NCI-H345 treated with DMSO at 0.1 percent for 48 hours (cell line): ENCODE measurements at regions not wholly inside any gene's neighbourhood (a gene's known extent, or its start where the extent isn't known, plus 50 kb on each side); places are given as distances from the start of the nearest gene placed in this dataset.
A peak's percentile ranks its signal among the peaks of the same experiment; 100 is the strongest.
"Not testable (repeated sequence)": the region's sequence is repeated elsewhere in the genome, so short reads cannot be mapped to it uniquely, and the experiment has no call there.

Experiments
- DNase-seq: peaks from one replicate; lab custom pipeline; 2025; ENCODE audit not compliant: unreplicated experiment; lab: John Stamatoyannopoulos, UW

DNA sequence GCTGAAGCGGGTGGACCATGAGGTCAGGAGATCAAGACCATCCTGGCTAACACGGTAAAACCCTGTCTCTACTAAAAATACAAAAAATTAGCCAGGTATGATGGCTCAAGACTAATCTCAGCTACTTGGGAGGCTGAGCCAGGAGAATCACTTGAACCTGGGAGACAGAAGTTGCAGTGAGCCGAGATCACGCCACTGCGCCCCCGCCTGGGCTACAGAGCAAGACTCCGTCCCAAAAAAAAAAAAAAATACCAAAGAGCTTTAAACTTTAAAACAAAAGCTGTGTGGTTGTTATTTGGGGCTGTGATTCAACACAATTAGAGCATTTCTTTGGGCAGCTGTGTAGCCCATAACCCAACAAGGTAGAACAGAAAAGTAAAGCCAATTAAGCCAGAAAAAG, 259.9 kb downstream of the GALC start:
- not testable (repeated sequence) for DNase-seq

DNA sequence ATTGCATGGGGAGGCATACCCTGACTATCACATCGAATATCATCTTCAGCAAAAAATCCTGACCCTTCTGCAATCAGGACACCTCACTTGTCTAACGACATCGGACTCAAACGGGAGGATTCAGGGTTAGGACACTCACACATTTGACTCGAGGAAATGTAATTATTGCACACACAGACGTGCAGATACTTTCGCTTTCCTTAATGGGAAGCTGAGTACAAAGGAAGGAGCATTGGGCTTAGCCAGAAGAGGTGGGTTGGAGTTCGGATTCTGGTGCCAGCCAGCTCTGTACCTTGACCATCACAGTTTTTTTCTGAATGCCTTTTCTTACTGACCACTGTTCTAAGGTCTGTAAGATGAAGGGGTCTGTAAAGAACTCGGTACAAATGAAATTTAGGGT, 260.4 kb downstream of the GALC start:
- no peak for DNase-seq

DNA sequence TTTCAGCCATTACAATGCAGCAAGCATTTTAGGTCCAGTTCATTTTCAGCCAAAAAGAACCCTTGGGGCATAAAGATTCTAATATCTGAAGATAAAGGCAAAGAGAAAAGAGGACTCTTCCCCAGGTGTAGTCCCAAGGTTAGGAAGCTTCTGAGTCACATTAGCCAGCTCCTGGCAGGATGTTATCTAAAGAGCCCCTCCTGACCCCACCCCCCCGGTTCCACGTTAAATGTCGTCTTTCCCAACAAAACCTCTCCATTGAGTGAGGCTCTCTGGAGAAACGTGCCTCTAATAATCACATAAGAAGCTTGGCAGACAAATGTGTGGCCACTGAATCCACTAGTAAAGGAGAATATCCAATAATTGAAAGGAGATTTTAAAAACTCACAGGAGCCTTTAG, 267.7 kb downstream of the GALC start:
- no peak for DNase-seq

DNA sequence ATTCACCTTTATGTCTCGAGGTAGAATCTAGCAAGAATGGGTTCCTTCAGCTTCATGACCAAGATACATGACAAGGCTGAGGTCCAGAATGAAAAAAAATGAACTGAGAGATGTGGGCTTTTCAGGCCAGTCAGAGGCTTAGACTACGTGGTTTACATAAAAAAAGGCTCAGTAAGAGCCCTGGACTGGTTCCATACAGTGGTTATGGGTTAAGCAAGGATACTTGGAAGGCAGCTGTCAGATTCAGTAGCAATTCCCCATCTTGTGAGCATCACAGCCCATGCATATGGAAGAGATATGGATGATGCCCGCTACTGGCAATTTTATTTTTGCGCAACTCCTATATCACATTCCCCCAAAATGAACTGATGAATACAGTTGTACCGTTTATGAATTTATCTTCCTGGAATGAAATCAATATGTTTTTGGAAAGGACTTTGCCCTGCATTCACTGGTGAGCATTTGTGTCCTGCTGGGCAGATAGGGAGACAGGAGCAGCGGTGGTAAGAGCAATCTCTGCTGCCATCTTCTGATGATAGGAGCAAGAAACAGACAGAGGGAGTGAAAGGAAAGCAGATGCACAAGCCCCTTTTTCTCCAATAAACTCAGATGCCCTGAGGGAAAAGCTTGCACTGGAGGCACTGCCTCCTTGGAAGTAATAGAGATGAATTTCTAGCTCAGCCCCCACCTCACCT, 280.4 kb downstream of the GALC start:
- DNase-seq = no peak

DNA sequence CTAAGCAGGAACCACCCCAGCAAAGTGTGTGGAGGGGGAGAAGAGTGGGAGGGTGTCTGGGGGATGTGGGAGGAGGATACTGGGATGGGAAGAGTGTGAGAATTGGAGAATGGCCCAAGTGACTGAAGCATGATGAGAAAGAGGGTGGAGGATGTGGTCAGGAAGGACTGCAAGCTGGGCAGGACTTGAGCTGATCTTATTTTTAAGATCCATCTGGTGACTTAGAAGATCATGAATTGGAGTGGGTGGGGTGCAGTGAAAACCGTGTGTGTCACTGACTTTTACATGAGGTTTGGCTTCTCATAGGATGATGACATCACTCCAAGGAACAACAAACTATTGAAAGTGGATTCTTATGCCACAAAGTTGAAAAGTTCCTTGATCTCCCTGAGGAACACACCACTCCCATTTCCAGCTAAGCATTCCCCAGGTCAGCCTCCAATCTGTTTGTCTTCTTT, 287.5 kb downstream of the GALC start:
- no peak for DNase-seq

DNA sequence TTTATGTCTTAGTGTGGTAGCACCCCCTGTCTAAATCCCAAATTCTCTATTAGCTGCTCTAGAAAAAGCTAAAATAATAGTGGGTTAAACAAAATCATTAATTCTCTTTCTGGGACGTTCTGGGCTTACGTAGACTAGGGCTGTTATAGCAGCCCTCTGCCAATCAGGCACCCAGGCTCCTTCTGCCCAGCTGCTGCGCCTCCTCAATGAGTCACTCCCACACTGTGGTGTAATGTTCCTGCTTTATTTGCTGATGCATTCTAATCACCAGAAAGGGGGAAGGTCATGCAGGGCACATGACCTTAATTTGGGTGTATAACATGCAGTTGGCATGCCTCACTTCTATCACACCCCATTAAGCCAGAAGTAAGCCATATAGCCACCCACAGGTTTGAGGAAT, 294.5 kb downstream of the GALC start:
- no peak for DNase-seq

DNA sequence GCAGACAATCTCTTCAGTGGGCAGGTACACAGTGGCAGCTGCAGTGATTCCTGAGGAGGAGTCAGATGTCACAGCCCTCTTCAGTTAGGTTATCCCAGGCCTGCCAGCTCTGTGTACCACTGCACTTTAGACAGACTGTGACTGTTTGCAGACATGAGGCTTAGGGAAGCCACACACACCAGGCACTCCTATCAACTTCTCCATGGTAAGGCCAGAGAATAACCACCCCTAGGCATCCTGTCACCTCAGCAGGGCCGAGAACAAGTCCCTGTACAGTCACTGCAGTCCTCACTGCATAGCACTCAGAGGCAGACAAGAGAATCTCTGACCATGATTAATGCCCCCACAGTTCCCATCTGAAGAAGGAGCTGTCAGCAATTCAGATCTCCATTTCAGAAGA, 296.5 kb downstream of the GALC start:
- DNase-seq = no peak

DNA sequence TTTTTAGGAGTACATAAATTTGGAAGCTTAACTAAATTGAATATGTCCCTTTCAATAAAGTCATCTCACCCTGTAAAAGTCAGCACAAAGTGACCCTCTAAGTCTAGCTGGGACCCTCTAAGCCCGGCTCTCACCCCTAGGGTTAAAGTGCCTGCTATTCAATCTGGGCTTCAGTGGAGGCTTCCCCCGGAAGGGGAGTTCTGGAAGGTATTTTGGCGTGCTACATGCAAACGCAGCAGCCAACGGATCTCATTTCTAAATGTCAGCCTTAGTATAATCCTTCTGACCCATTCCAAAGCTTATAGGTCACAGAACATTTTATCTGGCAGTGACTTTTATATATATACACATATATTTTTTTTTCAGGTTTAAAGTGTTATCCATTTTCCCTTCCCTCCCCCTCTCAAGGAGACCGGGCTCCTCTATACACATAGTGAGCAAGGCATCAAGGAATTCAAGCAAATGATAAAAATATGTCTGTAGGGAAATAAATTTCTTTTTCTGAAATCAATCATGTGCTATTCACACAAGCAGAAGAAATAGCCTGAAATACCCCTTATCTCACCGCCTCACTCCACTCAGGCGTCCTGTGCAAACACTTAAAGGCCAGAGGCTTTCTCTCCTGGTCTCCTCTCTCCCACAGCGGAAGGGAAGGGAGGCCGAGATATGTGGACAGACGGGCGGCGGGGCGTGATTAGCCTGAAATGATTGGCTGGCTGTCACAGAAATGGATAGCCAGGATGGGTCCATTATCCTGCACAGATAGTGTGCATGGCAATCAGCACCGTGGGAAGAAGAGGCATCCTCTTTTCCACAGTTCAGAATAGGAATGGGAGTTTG, 301.7 kb downstream of the GALC start:
- DNase-seq = no peak

DNA sequence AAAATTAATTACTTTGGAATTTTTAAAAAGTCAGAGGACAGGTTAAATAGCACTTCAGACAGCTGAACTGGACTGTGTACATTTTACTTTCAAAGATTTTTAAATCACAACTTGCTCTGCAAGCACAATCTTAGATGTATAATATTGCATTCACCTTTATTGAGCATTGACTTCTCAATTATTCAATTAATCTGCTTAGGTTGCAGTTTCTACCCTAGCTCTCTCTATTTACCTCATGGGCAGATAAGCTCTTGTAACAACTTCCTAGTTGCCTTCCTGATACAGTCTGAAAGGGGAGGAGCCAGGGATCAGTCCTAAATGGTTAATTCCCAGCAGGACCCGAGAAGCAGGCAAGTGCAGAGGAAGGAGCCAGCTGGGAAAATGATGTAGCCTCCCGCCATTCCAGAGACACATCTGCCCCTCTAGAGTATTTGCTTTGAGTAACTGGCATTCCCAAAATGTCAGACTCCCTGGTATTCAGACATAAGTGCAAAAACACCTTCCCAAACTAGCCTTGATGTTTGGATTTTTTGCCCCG, 302.8 kb downstream of the GALC start:
- no peak for DNase-seq

DNA sequence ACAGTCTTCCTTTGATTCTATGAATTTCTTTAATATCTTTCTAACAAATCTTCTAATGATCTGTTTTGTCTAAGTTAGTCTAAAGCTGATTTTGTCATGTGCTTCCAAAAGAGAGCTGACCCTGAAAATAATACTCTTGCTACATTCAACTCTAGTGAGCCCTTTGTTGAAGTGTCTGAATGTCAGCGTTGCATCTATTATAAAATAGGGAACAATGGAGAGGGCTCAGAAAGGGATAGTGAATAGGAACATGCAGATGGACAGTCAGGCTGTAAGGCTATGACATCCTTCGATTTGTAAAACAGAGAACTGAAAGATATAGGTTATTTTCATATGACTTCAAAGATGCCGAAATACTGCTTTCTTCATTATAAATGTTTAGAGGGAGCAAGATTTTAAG, 304.5 kb downstream of the GALC start:
- DNase-seq = no peak

DNA sequence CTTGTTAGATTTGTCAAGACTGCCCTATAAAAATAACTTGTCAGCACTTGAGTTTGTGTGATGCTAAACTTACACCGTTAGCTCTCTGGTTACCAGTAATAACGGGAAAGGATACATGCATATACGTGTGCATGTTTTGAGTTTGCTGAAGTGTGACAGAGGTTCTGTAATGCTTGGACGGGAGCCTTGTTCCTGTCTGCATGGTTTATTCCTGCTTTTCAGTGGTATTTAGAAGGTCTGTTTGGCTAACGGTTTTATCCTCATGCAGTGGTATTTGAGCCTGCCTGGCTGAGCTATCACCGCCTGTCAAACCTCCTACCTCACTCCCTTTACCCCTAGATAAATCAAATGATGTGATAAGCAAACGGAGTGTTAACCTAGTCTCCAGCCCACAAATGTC, 305.6 kb downstream of the GALC start:
- no peak for DNase-seq

DNA sequence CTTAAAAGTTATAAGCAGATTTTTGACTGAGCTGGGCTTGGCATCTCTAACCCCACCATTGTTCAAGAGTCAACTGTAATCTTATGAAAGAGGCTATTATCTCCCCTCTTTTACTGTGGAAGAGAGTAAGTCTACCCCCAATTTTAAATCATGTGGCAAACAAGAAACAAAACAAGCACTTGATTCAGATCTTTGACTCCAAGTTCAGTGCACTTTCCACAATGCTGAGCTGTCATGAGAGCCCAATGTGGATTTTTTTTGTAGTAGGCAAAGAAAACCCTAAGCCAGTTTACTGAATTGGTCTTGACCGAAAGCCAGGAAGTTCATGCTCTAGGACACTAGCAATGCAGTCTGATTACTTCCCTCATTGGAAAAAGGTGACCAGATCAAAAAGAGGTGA, 306.2 kb downstream of the GALC start:
- no peak for DNase-seq

DNA sequence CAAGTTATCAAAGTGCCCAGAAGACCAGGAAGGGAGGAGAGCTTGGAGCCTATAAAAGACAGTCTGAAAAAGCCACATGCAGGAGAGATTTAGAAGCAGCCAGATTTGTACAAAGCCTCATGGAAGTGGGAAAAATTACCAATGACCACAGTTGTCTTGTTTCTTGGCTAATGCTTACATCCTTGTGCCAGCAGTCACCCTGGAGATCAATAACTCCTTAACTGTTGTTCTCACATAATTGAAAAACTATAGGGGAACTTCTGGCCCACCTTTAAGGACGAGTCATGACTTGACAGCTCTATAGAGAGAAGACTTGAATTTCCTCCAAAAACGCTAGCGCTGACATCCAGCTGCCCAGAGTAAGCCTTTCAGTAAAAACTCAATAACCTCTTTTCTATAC, 313.1 kb downstream of the GALC start:
- DNase-seq = no peak

DNA sequence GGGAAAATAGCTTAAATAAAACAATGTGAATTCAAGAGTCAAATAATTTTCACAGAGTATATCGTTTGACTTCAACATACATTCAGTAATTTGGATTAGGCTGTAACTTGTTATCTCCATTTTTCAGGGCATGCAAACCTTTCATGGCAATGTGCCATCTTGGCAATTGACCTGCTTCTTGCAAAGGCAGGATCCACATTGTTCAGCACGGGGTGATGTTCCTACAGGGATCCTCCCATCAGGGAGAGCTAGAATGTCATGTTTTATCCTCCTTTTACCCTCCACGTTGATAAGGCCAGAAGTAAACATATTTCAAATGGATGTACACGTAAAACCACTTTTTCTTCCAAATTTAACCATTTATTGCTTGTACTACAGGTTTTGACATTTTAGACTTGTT, 314.4 kb downstream of the GALC start:
- no peak for DNase-seq

DNA sequence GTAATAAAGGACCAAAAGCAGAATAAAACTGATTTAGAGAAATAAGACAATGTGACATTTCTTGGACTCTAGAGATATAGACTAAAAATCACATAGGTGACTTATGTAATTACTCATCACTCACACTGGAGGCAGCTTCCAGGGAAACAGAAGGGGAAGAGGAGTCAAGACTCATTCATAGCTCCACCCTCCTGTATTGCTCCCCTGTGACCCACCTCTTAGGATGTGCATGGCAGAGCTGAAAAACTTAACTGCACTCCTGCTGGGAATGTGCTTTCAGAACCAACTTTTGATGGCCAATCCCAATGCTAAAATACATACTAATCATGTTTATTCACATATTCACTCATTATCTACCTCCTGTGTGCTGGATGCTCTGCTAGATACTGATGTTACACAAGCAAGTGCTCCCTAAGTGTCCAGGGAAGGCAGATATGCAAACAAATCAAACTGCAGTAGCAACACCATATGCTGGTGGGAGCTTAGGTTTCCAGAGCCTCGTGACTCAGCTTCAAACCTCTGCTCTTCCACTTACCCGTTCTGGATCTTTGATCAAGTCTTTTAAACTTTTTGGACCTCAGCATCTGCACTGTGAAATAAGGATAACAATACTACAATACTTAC, 316.1 kb downstream of the GALC start:
- DNase-seq = no peak

DNA sequence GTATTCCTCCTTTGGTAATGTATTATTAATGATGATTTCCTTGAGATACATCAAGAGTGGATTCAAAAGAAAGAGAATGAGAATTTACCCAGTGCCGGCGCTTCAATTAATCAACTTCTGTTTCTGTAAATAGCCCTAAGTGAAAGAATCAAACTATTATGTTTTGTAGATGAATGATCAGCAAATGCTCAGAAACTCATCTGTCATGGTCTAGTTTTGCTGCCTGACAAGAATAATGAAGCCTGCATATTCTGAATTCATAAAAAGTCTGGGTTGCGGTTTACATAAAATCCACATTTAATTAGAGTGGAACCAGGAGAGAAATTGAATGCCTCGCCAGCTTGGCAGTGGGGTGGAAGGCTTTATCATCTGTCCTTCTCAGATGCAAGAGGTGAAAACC, 325.3 kb downstream of the GALC start:
- DNase-seq = no peak

DNA sequence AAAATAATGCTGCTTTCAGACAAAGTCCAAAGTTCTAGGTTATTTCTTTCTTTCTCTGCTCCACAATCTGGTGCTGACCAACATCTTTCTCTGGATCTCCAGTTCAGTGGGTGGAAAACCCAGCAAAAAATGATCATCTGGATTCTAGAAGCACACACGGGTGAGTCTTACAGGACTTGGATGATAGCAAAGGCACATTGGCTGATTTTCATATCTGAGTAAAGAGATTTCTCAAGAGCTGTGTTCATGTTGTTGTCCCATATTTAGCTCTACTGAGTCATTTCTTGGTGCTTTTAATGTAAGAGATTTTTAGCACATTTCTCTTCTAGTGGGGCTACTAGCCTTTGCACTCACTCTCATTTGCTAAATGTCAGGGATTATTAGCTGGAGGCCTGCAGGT, 336.7 kb downstream of the GALC start:
- DNase-seq = no peak

DNA sequence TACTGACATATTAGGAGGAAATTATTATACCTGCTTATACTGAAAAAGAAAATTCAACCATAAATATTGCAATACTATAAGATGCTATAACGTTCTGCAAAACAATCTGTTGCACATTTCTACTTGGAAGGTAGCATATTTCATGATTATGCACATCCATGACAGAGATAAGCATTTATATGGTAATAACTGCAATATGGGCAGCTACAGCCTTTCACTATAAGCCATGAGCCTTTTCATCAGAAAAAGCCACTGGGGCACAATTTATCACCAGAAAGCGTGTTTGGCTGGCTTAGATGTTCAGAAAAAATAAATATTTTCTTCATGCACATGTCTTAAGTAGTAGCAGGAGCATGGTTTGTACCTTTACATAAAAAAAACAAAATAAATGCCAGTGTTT, 340.7 kb downstream of the GALC start:
- no peak for DNase-seq

DNA sequence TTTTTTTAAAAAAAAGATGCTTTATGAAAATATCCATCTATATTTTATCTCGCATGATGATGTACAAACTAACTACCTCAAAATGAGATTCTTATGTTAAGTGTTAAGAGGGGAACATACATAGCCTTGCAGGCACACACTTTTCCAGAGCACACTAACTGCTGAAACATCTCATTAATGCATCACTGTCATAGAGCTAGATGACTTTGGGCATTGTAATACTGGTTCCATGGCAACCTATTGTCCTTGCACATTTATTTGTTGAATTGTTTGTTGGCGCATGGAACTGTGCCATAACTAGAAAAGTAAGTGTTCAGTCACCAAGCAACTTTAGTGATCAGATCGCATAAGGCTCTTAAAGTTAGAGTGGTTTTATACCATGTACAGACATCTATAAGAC, 348.3 kb downstream of the GALC start:
- DNase-seq = peak; percentile 34

DNA sequence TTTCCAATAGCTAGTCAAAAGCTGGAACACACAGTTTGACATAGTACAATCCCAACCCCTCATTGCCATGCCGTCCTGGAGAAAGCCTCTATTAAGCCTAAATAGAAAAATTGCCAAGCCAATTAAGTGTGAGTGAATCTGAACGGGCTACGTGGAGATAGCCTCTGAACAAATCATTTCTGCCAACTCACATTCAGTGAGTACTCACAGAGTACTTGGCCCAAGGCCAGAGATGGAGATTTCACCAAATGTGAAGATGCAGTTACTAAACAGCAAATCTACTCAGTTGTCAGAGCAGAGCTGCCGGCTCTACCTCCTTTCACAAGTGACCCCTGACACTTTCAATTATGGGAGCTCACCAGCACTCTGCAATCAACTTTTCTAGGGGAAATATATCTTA, 350.0 kb downstream of the GALC start:
- no peak for DNase-seq

DNA sequence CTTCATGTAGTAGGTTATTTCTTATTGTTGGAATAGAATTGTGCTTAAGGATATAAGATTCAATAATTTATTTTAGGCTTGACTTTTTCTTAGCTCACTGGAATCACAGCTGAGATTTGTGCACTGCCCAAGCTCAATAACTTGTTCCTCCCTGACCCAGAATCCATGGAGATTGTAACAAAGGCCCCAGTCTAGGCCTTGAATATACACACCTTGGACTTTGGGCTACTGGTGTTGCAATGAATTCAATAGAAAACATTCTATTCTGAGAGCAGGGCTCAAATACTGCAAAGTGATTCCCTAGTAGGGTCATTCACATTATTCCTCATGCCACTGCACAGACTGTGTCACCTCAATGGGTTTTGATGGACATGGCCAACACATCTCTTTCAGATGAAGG, 352.4 kb downstream of the GALC start:
- no peak for DNase-seq

DNA sequence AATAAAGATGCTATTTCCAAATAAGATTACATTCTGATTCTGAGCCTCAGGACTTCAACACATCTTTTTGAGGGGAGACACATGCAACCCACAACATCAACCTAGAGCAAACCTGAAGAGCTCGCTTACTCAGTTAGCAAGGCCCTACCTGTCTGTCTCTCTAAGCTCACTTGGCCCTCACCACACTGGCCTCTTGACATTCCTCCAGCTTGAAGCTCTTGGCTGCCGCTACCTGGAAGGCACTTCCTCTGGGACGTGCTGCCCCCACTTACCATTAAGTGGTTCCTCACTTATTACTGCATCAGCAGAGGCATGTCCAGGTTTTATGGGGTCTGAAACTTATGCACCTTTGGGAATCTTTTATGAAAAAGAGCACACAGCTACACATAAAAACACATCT, 354.8 kb downstream of the GALC start:
- no peak for DNase-seq
